SK-N-SH (cell line): ENCODE measurements at regions not wholly inside any gene's neighbourhood (a gene's known extent, or its start where the extent isn't known, plus 50 kb on each side); places are given as distances from the start of the nearest gene placed in this dataset.

Experiments
- GABPA ChIP-seq: IDR thresholded peaks from 2 replicates; pipeline ENCODE4 v1.4.0; 2012; ENCODE audit warnings: low read depth, mild to moderate bottlenecking
- TEAD4 ChIP-seq: IDR thresholded peaks from 2 replicates; pipeline ENCODE4 v1.4.0; 2012; ENCODE audit warnings: mild to moderate bottlenecking, borderline replicate concordance; ENCODE audit not compliant: insufficient read depth
- TF ChIP-seq, protein P1 (sequence below): fragments of 200-600 bp; sonication (generic); IDR thresholded peaks from 2 replicates; pipeline ENCODE4 v1.6.1; 2017; ENCODE audit warnings: antibody characterized with exemption, mild to moderate bottlenecking, moderate library complexity
- TF ChIP-seq, protein P2 (sequence below): fragments of 150-350 bp; IDR thresholded peaks from 2 replicates; pipeline ENCODE4 v1.6.1; 2017; ENCODE audit warnings: antibody characterized with exemption, low read length, low read depth, borderline replicate concordance

DNA sequence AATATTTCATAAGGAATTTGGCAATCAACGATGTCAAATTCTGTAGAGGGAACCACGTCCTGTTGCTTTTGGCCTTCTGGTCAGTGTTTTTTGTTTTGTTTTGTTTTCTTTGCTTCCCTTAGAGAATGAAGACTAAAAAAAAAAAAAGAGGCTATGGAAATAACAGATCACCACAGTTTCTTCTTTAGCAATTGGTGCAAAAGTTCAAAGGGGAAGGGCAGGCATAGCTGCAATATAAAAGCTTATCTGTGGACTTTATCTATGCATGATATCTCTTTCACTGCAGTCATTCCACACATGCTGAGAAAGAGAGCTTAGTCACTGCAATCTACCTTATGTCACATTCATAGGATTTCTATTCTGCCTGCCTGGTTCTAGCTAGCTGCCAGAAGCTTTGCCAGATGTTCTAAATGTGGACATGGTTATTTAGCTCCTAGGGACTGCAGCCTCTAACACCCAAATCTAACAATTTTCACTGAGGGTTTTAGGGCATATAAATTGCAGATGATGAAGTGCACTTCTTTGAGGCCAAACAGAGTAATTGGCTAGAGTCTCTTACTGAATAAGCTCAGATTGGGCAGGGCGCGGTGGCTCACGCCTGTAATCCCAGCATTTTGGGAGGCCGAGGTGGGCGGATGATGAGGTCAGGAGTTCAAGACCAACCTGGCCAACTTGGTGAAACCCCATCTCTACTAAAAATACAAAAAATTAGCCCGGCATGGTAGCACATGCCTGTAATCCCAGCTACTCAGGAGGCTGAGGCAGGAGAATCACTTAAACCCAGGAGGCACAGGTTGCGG, 637.2 kb downstream of the NTRK3 start:
- TF ChIP-seq, protein P1, sequence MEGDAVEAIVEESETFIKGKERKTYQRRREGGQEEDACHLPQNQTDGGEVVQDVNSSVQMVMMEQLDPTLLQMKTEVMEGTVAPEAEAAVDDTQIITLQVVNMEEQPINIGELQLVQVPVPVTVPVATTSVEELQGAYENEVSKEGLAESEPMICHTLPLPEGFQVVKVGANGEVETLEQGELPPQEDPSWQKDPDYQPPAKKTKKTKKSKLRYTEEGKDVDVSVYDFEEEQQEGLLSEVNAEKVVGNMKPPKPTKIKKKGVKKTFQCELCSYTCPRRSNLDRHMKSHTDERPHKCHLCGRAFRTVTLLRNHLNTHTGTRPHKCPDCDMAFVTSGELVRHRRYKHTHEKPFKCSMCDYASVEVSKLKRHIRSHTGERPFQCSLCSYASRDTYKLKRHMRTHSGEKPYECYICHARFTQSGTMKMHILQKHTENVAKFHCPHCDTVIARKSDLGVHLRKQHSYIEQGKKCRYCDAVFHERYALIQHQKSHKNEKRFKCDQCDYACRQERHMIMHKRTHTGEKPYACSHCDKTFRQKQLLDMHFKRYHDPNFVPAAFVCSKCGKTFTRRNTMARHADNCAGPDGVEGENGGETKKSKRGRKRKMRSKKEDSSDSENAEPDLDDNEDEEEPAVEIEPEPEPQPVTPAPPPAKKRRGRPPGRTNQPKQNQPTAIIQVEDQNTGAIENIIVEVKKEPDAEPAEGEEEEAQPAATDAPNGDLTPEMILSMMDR, result no peak
- TF ChIP-seq GABPA (no peak), TEAD4 (0 out of 2 replicates have a peak, but pooled peaks have one; percentile 26)
- TF ChIP-seq, protein P2, sequence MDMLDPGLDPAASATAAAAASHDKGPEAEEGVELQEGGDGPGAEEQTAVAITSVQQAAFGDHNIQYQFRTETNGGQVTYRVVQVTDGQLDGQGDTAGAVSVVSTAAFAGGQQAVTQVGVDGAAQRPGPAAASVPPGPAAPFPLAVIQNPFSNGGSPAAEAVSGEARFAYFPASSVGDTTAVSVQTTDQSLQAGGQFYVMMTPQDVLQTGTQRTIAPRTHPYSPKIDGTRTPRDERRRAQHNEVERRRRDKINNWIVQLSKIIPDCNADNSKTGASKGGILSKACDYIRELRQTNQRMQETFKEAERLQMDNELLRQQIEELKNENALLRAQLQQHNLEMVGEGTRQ, result no peak
